ENCODE measurements at regions not wholly inside any gene's neighbourhood (a gene's known extent, or its start where the extent isn't known, plus 50 kb on each side); places are given as distances from the start of the nearest gene placed in this dataset.

DNA sequence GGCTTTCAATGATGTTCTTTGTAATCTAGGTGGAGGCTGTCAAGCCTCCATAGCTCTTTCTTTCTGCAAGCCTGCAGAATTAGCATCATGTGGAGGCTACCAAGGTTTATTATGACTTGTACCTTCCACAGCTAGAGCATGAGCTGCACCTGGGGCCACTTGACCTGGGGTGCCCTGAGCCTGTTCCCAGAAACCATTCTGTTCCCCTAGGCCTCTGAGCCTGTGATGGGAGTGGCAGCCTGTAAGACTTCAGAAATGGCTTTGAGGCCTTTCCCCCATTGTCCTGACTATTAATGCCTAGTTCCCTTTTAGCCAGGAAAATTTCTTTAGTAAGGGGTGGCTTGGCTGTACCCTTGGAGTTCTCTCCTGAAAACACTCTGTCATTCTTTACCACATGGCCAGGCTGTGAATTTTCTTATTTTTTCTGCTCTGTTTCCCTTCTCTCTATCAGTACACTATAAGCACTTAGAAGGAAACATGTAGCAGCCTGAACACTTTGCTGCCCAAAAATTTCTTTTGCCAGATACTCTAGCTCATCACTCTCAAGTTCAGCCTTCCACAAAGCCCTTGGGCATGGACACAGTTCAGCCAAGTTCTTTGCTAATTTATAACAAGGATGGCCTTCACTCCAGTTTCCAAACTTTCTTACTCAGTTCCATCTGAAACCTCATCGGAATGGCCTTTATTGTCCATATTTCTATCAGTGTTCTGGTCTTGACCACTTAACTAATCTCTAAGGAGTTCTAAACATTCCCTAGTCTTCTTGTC lies 61.4 kb upstream of the NR3C1 start:
- TF ChIP-seq, protein P1, sequence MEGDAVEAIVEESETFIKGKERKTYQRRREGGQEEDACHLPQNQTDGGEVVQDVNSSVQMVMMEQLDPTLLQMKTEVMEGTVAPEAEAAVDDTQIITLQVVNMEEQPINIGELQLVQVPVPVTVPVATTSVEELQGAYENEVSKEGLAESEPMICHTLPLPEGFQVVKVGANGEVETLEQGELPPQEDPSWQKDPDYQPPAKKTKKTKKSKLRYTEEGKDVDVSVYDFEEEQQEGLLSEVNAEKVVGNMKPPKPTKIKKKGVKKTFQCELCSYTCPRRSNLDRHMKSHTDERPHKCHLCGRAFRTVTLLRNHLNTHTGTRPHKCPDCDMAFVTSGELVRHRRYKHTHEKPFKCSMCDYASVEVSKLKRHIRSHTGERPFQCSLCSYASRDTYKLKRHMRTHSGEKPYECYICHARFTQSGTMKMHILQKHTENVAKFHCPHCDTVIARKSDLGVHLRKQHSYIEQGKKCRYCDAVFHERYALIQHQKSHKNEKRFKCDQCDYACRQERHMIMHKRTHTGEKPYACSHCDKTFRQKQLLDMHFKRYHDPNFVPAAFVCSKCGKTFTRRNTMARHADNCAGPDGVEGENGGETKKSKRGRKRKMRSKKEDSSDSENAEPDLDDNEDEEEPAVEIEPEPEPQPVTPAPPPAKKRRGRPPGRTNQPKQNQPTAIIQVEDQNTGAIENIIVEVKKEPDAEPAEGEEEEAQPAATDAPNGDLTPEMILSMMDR (IDR thresholded peaks at IDR 0.05; ENCODE audit: control extremely low read depth, extremely low read depth, low read depth, missing control alignments), result no peak
- ChIA-PET POLR2A (no interaction called here), CTCF (interaction anchor here (1.6 to 2.3 kb wide), 2 partner anchors 10 to 15 kb away, joined by 4 to 7 read pairs; no protein-coding TSS in a partner anchor)
- no peak for DNase-seq (ENCODE audit: extremely low spot score)

DNA sequence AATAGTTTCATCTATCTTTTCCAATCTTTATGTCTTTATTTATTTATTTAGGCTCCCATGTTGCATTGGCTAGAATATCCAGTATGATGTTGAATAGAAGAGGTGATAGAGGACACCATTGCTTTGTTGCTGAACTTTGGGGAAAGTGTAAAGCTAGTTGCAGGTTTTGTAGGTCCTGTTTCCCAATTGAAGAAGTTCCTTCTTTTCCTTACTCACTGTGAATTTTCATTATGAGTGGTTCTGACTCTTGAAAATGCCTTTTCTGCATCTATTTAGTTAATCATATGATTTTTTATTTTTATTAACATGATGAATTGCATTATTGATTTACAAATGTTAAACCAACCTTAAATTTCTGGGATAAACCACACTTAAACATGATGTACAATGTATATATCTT lies 58.9 kb upstream of the NR3C1 start:
- no peak for DNase-seq (ENCODE audit: extremely low spot score)
- ChIA-PET CTCF (interaction anchor here (1.7 kb wide), 1 partner anchor 9 kb away, joined by 3 read pairs; no protein-coding TSS in a partner anchor), POLR2A (no interaction called here)
- TF ChIP-seq, protein P1 (IDR thresholded peaks at IDR 0.05; ENCODE audit: control extremely low read depth, extremely low read depth, low read depth, missing control alignments), result no peak

DNA sequence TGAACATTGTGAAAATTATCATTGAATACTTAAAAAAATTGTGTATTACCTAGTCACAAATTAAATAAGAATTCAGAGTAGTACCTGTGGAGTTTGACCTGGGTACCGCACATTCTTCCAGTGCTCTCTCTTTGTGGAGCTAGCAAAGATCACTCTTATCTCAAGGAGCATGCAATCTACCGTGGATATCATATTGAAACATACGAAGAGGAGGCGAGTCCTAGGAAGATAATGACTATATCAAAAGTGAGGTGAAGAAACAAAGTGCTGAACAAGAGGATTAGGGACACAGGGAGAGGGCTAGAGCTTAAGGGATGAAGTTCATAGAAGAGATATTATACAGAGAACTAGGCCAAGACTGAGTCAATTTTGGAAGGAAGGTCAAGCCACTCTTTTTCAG lies 55.9 kb upstream of the NR3C1 start:
- no peak for DNase-seq (ENCODE audit: extremely low spot score)
- TF ChIP-seq, protein P1 (IDR thresholded peaks at IDR 0.05; ENCODE audit: control extremely low read depth, extremely low read depth, low read depth, missing control alignments), result no peak
- ChIA-PET POLR2A (no interaction called here), CTCF (interaction anchor here (1.9 to 3.0 kb wide), 2 partner anchors 8 to 13 kb away, joined by 9 to 16 read pairs; no protein-coding TSS in a partner anchor)

DNA sequence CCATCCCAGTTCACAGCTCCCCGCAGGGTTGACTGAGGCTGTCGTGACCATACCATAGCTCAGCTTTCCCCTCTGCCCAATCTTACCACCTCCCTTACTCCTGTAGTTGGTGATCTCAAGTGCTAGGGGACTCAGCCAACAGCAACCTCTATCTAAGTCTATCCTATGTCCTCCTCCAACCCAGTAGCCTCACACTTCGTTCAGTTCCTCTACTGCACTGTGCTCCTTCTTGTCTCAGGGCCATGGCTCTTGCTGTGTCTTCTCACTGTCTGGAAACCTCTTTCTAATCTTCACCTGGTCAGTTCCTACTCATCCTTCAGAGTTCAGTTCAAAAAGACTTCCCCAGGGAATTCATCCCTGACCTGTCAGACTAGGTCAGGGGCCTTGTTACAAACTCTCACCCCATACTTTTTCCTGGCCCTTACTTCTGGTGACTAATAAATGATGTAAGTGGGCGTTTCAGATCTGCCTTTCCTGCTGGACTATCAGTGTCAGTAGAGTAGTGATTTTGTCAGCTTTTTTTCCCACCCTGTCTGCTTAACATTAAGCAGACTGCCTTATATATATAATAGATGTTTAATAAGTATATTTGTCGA lies 53.6 kb upstream of the NR3C1 start:
- POLR2A ChIA-PET, result no interaction called here
- CTCF ChIA-PET, result interaction anchor here (1.0 kb wide), 1 partner anchor 32 kb away, joined by 3 read pairs; no protein-coding TSS in a partner anchor
- DNase-seq (ENCODE audit: extremely low spot score), result no peak
- TF ChIP-seq, protein P1 (IDR thresholded peaks at IDR 0.05; ENCODE audit: control extremely low read depth, extremely low read depth, low read depth, missing control alignments), result no peak

DNA sequence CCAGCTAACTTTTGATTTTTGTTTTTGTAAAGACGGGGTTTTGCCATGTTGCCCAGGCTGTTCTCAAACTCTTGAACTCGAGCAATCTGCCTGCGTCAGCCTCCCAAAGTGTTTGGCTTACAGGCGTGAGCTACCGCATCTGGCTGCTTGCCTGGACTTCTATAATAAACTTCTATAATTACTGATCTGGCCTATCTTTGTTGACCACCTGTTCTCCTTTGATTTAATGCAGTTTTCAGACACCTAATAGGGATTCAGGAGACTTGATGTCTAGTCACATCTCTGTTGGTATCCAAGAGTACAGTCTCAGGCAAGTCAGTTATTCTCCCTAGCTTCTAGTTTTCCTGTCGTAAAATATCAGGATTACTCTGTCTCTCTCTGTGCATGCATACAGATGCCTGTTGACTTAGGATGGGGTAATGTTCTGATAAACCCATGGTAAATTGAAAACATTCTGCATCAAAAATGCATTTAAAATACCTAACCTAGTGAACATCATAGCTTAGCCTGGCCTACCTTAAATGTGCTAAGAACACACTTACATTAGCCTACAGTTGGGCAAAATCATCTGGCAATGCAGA lies 51.5 kb upstream of the NR3C1 start:
- ChIA-PET CTCF (interaction anchor here (0.7 to 1.8 kb wide), 4 partner anchors 10 to 370 kb away, joined by 3 to 7 read pairs (median 4); no protein-coding TSS in a partner anchor), POLR2A (no interaction called here)
- DNase-seq (ENCODE audit: extremely low spot score), result no peak
- TF ChIP-seq, protein P1 (IDR thresholded peaks at IDR 0.05; ENCODE audit: control extremely low read depth, extremely low read depth, low read depth, missing control alignments), result no peak

DNA sequence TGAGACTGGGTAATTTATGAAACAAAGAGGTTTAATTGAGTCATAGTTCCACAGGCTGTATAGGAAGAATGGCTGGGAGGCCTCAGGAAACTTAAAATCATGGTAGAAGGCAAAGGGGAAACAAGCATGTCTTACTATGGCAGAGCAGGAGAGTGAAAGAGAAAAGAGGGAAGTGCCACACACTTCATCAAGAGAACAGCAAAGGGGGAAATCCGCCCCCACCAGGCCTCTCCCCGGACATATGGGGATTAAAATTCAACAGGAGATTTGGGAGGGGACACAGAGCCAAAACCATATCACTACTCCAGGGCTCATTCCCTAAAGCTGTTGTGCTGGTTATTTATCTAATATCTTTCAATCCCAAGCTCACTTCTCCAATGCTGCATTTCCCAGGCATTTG lies 50.2 kb upstream of the NR3C1 start:
- TF ChIP-seq, protein P1 (IDR thresholded peaks at IDR 0.05; ENCODE audit: control extremely low read depth, extremely low read depth, low read depth, missing control alignments), result no peak
- ChIA-PET CTCF (interaction anchor here (1.3 to 1.8 kb wide), 3 partner anchors 11 to 371 kb away, joined by 3 to 7 read pairs (median 5); no protein-coding TSS in a partner anchor), POLR2A (no interaction called here)
- DNase-seq (ENCODE audit: extremely low spot score), result no peak
